COLO668 (cell line): ENCODE measurements at regions not wholly inside any gene's neighbourhood (a gene's known extent, or its start where the extent isn't known, plus 50 kb on each side); places are given as distances from the start of the nearest gene placed in this dataset.

Source experiments
- DNase-seq: peaks from one replicate; lab custom pipeline; 2025; ENCODE audit not compliant: unreplicated experiment; lab: John Stamatoyannopoulos, UW

GRCh38 chr2:134155134-134155533 lies 98.7 kb upstream of the MGAT5 start:
- no peak for DNase-seq

GRCh38 chr2:134158295-134158694 lies 95.6 kb upstream of the MGAT5 start:
- DNase-seq = no peak

GRCh38 chr2:134161170-134161547 lies 92.7 kb upstream of the MGAT5 start:
- DNase-seq = no peak

- no peak for DNase-seq
Measured at GRCh38 chr2:134163336-134163735, 90.5 kb upstream of the MGAT5 start.

- DNase-seq = no peak
Measured at GRCh38 chr2:134164306-134164705, 89.6 kb upstream of the MGAT5 start.

- no peak for DNase-seq
Measured at GRCh38 chr2:134167015-134167414, 86.9 kb upstream of the MGAT5 start.

GRCh38 chr2:134169788-134170187 lies 84.1 kb upstream of the MGAT5 start:
- DNase-seq = no peak

- no peak for DNase-seq
Measured at GRCh38 chr2:134170294-134170693, 83.6 kb upstream of the MGAT5 start.

- no peak for DNase-seq
Measured at GRCh38 chr2:134170700-134171099, 83.2 kb upstream of the MGAT5 start.

GRCh38 chr2:134173338-134174016 lies 80.4 kb upstream of the MGAT5 start:
- peak; percentile 18 for DNase-seq

- no peak for DNase-seq
Measured at GRCh38 chr2:134174711-134175110, 79.2 kb upstream of the MGAT5 start.

GRCh38 chr2:134175834-134176233 lies 78.0 kb upstream of the MGAT5 start:
- no peak for DNase-seq

GRCh38 chr2:134177351-134177931 lies 76.4 kb upstream of the MGAT5 start:
- peak; percentile 8 for DNase-seq

GRCh38 chr2:134178138-134178877 lies 75.6 kb upstream of the MGAT5 start:
- DNase-seq = peak; percentile 7

- DNase-seq = peak; percentile 51
Measured at GRCh38 chr2:134181219-134181618, 72.7 kb upstream of the MGAT5 start.

GRCh38 chr2:134183679-134184078 lies 70.2 kb upstream of the MGAT5 start:
- no peak for DNase-seq

- DNase-seq = no peak
Measured at GRCh38 chr2:134185639-134186038, 68.2 kb upstream of the MGAT5 start.

GRCh38 chr2:134189009-134189720 lies 64.7 kb upstream of the MGAT5 start:
- DNase-seq = peak; percentile 73

GRCh38 chr2:134190062-134190806 lies 63.6 kb upstream of the MGAT5 start:
- DNase-seq = no peak

- no peak for DNase-seq
Measured at GRCh38 chr2:134190807-134191203, 63.1 kb upstream of the MGAT5 start.

- no peak for DNase-seq
Measured at GRCh38 chr2:134191835-134192234, 62.0 kb upstream of the MGAT5 start.
